H9 (cell line): ENCODE measurements at regions not wholly inside any gene's neighbourhood (a gene's known extent, or its start where the extent isn't known, plus 50 kb on each side); places are given as distances from the start of the nearest gene placed in this dataset.
"Not testable (repeated sequence)": the region's sequence is repeated elsewhere in the genome, so short reads cannot be mapped to it uniquely, and the experiment has no call there.

Experiments used
- DNase-seq: peaks from one replicate; pipeline ENCODE4 v3.0.0-alpha.2; 2017
- H2AFZ ChIP-seq: one replicate; pipeline ENCODE4 v1.6.1; 2013; ENCODE audit warnings: mild to moderate bottlenecking, low read length, control low read depth, moderate library complexity
- H2AK5ac ChIP-seq: 2 replicates; pipeline ENCODE4 v1.6.1; 2013; ENCODE audit warnings: low read length, control low read depth, mixed read lengths; ENCODE audit not compliant: insufficient read length
- H2BK120ac ChIP-seq: one replicate; pipeline ENCODE4 v1.6.1; 2013; ENCODE audit warnings: low read depth, mild to moderate bottlenecking, low read length, control low read depth, inconsistent platforms; ENCODE audit not compliant: poor library complexity, severe bottlenecking
- H2BK12ac ChIP-seq: 2 replicates; pipeline ENCODE4 v1.6.1; 2013; ENCODE audit warnings: low read length, control low read depth, mixed read lengths, low read depth; ENCODE audit not compliant: insufficient read length
- H2BK15ac ChIP-seq: 2 replicates; pipeline ENCODE4 v1.6.1; 2013; ENCODE audit warnings: low read depth, low read length, control low read depth
- H2BK20ac ChIP-seq: one replicate; pipeline ENCODE4 v1.6.1; 2013; ENCODE audit warnings: low read depth, mild to moderate bottlenecking, low read length, control low read depth, inconsistent platforms; ENCODE audit not compliant: poor library complexity, severe bottlenecking
- H2BK5ac ChIP-seq: 2 replicates; pipeline ENCODE4 v1.6.1; 2013; ENCODE audit warnings: low read length, control low read depth, mixed read lengths; ENCODE audit not compliant: insufficient read length
- H3K14ac ChIP-seq: 2 replicates; pipeline ENCODE4 v1.6.1; 2013; ENCODE audit warnings: low read length, control low read depth; ENCODE audit not compliant: insufficient read depth
- H3K18ac ChIP-seq: 2 replicates; pipeline ENCODE4 v1.6.1; 2013; ENCODE audit warnings: low read depth, mild to moderate bottlenecking, mixed read lengths, low read length, control low read depth; ENCODE audit not compliant: insufficient read length
- H3K23ac ChIP-seq: 2 replicates; pipeline ENCODE4 v1.6.1; 2013; ENCODE audit warnings: low read length, control low read depth, mixed read lengths, low read depth; ENCODE audit not compliant: insufficient read length
- H3K23me2 ChIP-seq: 2 replicates; pipeline ENCODE4 v1.6.1; 2013; ENCODE audit warnings: low read depth, mild to moderate bottlenecking, mixed read lengths, low read length, control low read depth; ENCODE audit not compliant: insufficient read length, poor library complexity, severe bottlenecking
- H3K27ac ChIP-seq: 2 replicates; pipeline ENCODE4 v1.5.1; 2013; ENCODE audit warnings: low read length, control low read depth, mixed read lengths, low read depth; ENCODE audit not compliant: insufficient read length
- H3K27me3 ChIP-seq: 2 replicates; pipeline ENCODE4 v1.6.1; 2013; ENCODE audit warnings: low read length, control low read depth, inconsistent platforms; ENCODE audit not compliant: insufficient read depth
- H3K4ac ChIP-seq: 2 replicates; pipeline ENCODE4 v1.6.1; 2013; ENCODE audit warnings: low read depth, mild to moderate bottlenecking, control low read depth, inconsistent platforms, low read length, moderate library complexity
- H3K4me1 ChIP-seq: 2 replicates; pipeline ENCODE4 v1.6.1; 2013; ENCODE audit warnings: low read length, control low read depth, inconsistent platforms; ENCODE audit not compliant: insufficient read depth
- H3K4me2 ChIP-seq: 2 replicates; pipeline ENCODE4 v1.6.1; 2013; ENCODE audit warnings: low read length, control low read depth, mixed read lengths; ENCODE audit not compliant: insufficient read length, insufficient read depth
- H3K56ac ChIP-seq: 2 replicates; pipeline ENCODE4 v1.6.1; 2013; ENCODE audit warnings: low read depth, mild to moderate bottlenecking, mixed read lengths, low read length, control low read depth; ENCODE audit not compliant: insufficient read length
- H3K79me1 ChIP-seq: 2 replicates; pipeline ENCODE4 v1.6.1; 2013; ENCODE audit warnings: low read depth, mild to moderate bottlenecking, moderate library complexity, low read length, control low read depth, inconsistent platforms; ENCODE audit not compliant: insufficient read depth, poor library complexity, severe bottlenecking
- H3K79me2 ChIP-seq: 2 replicates; pipeline ENCODE4 v1.6.1; 2013; ENCODE audit warnings: low read length, control low read depth, inconsistent platforms; ENCODE audit not compliant: insufficient read depth
- H3K9ac ChIP-seq: 2 replicates; pipeline ENCODE4 v1.6.1; 2013; ENCODE audit warnings: low read length, control low read depth, mixed read lengths; ENCODE audit not compliant: insufficient read length; ENCODE audit errors: extremely low read depth
- H3K9me3 ChIP-seq: one replicate; pipeline ENCODE4 v1.6.1; 2013; ENCODE audit warnings: low read depth, low read length, inconsistent platforms; ENCODE audit not compliant: control insufficient read depth
- H3T11ph ChIP-seq: one replicate; pipeline ENCODE4 v1.6.1; 2013; ENCODE audit warnings: mild to moderate bottlenecking, low read length, control low read depth, inconsistent platforms
- H4K20me1 ChIP-seq: one replicate; pipeline ENCODE4 v1.6.1; 2013; ENCODE audit not compliant: control insufficient read depth, insufficient read length, insufficient read depth
- H4K5ac ChIP-seq: 2 replicates; pipeline ENCODE4 v1.6.1; 2013; ENCODE audit warnings: low read depth, mild to moderate bottlenecking, mixed read lengths, low read length, control low read depth; ENCODE audit not compliant: insufficient read length
- H4K8ac ChIP-seq: replicated peaks from 2 replicates; pipeline ENCODE4 v1.6.1; 2013; ENCODE audit warnings: low read length, control low read depth, mixed read lengths, low read depth; ENCODE audit not compliant: insufficient read length
- H4K91ac ChIP-seq: 2 replicates; pipeline ENCODE4 v1.6.1; 2013; ENCODE audit warnings: low read depth, mild to moderate bottlenecking, moderate library complexity, mixed read lengths, low read length, control low read depth; ENCODE audit not compliant: insufficient read length
- H3K27ac Mint-ChIP-seq, 3 experiments: 2 replicates in 2 of 3; 3 replicates in 1 of 3; pipeline ENCODE4 v1.8.0; 2020 to 2021; ENCODE audit warnings: mixed read lengths in 3 of 3, mild to moderate bottlenecking in 1 of 3, moderate library complexity in 1 of 3
- H3K27me3 Mint-ChIP-seq: 2 replicates; pipeline ENCODE4 v1.8.0; 2021; ENCODE audit warnings: low read depth, mild to moderate bottlenecking, moderate library complexity, mixed read lengths
- H3K36me3 Mint-ChIP-seq, 3 experiments: 2 replicates in 2 of 3; 3 replicates in 1 of 3; pipeline ENCODE4 v1.8.0; 2020 to 2021; ENCODE audit warnings: low read depth in 3 of 3, mixed read lengths in 3 of 3; ENCODE audit not compliant: insufficient read depth in 1 of 3
- H3K4me1 Mint-ChIP-seq, 2 experiments: 2 replicates each; pipeline ENCODE4 v1.8.0; 2020; ENCODE audit warnings: mixed read lengths in 2 of 2
- H3K4me3 Mint-ChIP-seq, 2 experiments: 2 replicates in 1 of 2; 3 replicates in 1 of 2; pipeline ENCODE4 v1.8.0; 2020 to 2021; ENCODE audit warnings: mild to moderate bottlenecking in 2 of 2, mixed read lengths in 2 of 2, moderate library complexity in 1 of 2
- H3K9me3 Mint-ChIP-seq, 2 experiments: 2 replicates in 1 of 2; 3 replicates in 1 of 2; pipeline ENCODE4 v1.8.0; 2020; ENCODE audit warnings: mild to moderate bottlenecking in 2 of 2, mixed read lengths in 2 of 2, moderate library complexity in 1 of 2
- WGBS: extraction: QIAGEN DNeasy Blood & Tissue Kit; methylation state at CpG from one replicate; pipeline ENCODE4 v1.1.7; 2013; ENCODE audit warnings: missing lambda C conversion rate, low lambda C conversion rate, mixed read lengths; ENCODE audit not compliant: insufficient read length; ENCODE audit errors: extremely low coverage; 5-methylcytosine and 5-hydroxymethylcytosine counted together

DNA sequence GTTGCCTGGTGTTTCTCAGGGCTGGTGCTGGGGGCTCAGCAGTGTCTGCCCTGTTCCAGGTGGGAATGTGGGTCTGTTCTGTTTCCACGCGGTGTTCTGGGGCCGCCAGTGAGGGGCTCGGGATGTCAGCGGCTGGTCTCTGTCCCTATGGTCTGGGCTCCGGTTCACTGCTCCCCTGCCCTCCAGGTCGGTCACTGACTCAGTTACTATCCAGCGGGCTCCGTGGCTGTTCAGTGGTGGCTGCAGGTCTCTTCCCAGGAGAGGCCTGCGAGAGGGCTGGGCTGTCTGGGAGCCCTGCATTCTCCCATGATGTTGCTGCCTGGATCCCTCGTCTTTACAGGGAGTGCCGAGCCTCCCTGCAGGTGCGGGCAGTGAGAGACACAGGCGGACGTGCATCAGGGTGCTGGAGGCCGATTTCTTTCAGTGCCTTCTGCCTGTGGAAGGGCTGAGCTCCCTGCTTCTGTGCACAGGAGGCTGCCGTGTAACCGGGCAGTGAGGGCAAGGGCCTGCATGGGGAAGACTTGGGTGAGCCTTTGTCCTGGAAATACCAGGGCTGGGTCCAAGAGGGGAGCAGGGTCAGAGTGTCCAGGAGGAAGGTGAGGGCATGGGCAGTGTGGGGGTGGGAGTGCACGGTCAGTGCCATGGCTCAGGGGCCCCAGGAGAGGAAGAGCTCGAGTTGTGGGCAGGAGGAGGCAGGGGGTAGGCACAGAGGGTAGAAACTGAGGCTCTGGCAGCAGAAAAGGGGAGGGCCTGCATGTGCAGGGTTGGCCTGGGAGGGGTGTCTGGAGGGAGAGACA lies 391.0 kb downstream of the TMEM121 start:
- H2BK120ac ChIP-seq, H2BK20ac ChIP-seq, H3K9ac ChIP-seq, H3K14ac ChIP-seq, H3K27me3 ChIP-seq, H3K4me1 ChIP-seq, H4K5ac ChIP-seq, H3K23ac ChIP-seq, H3K27ac Mint-ChIP-seq, H3K79me1 ChIP-seq, DNase-seq, H2AFZ ChIP-seq, H2BK5ac ChIP-seq, H4K8ac ChIP-seq, H3K4me2 ChIP-seq, H2BK15ac ChIP-seq, H2BK12ac ChIP-seq, H2AK5ac ChIP-seq, H3K4me1 Mint-ChIP-seq, H3K79me2 ChIP-seq, H4K91ac ChIP-seq, H3K23me2 ChIP-seq, H3K27ac ChIP-seq, H3K27me3 Mint-ChIP-seq, H3K18ac ChIP-seq, H3K56ac ChIP-seq, H3T11ph ChIP-seq, H3K4ac ChIP-seq, H3K4me3 Mint-ChIP-seq, H4K20me1 ChIP-seq: not testable (repeated sequence)
- no CpG with 5 or more reads among the region's 20 CpGs for WGBS
- peaks cover 92 to 93% of the 10 kb centered on the region in 2 experiments for H3K9me3 Mint-ChIP-seq
- H3K36me3 Mint-ChIP-seq = peaks cover 3 to 35% (median 17%) of the 10 kb centered on the region in 3 experiments; a peak in 6 of 7 replicates
- H3K9me3 ChIP-seq = peaks cover 99% of the 10 kb centered on the region
